ENCODE measurements at regions not wholly inside any gene's neighbourhood (a gene's known extent, or its start where the extent isn't known, plus 50 kb on each side); places are given as distances from the start of the nearest gene placed in this dataset.

DNA sequence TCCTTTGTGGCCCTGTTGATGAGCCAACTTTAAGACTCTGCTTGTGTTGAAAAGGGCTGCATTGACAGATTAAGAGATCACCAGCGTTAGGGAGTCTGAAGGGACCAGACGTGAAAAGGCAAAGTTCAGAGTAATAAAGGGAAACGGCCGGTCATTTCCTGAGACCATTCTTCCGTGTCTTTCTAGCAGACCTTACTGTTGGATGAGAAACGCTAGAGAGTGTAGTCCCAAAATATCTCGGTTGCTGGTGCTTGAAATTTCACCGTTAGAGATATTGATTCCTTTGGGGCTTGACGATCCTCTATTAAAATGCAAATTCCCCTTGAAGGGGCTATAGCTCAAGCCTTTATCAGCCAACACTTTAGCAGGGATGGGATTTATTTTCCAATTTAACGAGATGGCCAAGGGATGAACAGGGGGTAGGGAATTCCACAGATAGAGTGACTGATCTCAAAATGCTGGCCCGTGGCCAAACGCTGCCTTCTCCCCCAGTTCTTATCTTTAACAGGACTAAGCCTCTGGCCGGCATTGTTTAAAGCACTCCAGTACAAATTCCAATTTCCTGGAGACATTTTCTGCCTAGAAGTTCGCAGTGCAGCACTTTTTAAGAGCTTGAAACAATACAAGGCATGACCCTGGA lies 250.4 kb downstream of the TJP1 start (continued):
- TF ChIP-seq ZNF398 (tag by site-specific recombination; IDR thresholded peaks at IDR 0.05) (0 out of 2 replicates have a peak, but pooled peaks have one; percentile 24), BCL6B (tag by site-specific recombination; IDR thresholded peaks at IDR 0.05) (0 out of 2 replicates have a peak, but pooled peaks have one; percentile 17), ZNF335 (tag by site-specific recombination; conservative IDR thresholded peaks at IDR 0.05) (peak; percentile 65), ZBTB48 (tag by site-specific recombination; IDR thresholded peaks at IDR 0.05) (peak; percentile 81), ZNF174 (tag by site-specific recombination; IDR thresholded peaks at IDR 0.05) (no peak), HIC1 (tag by site-specific recombination; IDR thresholded peaks at IDR 0.05) (no peak), ZNF624 (tag by site-specific recombination; IDR thresholded peaks at IDR 0.05) (no peak), ZNF530 (tag by site-specific recombination; IDR thresholded peaks at IDR 0.05; ENCODE audit: low read depth) (no peak), FEZF1 (tag by site-specific recombination; IDR thresholded peaks at IDR 0.05) (peak; percentile 75)

DNA sequence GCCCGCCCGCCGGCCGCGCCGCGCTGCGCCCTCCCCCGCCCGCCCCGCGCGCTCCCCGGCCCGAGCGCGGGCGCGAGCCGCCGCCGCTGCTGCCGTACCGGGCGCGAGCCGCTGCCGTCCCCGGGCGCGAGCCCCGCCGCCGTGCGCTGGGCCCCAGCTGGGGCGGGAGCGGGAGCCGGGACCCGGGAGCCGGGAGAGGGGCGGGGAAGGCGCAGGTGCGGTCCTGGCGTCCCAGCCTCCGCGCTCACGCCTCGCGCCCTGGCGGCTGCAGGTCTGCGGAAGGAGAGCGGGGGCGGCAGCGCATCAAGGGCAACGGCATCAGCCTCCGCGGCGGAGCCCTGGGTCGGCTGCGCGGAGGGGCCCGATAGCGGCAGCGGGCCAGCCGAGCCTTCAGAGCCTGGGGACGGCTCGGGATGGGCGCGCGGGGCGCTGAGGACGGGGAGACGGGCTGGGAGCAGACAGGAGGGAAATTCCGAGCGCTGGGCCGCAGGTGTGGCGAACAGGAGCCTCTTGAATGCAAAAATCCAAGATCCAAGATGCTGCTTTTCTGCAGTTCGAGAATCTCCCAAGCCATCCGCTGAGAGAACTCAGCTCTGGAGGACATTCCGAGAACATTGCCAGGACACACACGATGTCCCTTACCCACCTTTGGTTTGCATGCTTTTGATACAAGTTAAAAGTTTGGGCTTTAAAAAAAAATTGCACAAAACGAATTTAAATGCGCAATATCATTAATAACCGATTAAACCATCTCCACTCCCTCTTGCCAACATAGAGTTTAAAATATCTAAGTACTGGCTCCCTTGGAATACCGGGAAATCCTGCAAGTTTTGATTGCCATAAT lies 251.1 kb downstream of the TJP1 start:
- CTCF ChIA-PET, result no interaction called here
- Histone ChIP-seq H3K4me1 (ENCODE audit: control insufficient read depth, insufficient read depth, low read length) (peaks cover 16% of the 10 kb centered on the region), H3K4me3 (ENCODE audit: low read depth, low read length) (peak overlapping the region; percentile 51), H3K27ac (ENCODE audit: extremely low read depth, low read depth, low read length) (peak overlapping the region; percentile 54; the same call in 1 of the 2 replicates), H3K36me3 (ENCODE audit: control insufficient read depth in 2 of 2, insufficient read depth in 1 of 2, low read length in 2 of 2) (no peaks in the 10 kb centered on the region), H3K9me3 (ENCODE audit: control insufficient read depth, insufficient read depth, low read depth, low read length) (no peaks in the 10 kb centered on the region)
- POLR2A ChIA-PET, result interaction anchor here (0.7 kb wide), 1 partner anchor 87 kb away, joined by 3 read pairs; no protein-coding TSS in a partner anchor
- no peak for TF ChIP-seq ZNF302 (tag by site-specific recombination; IDR thresholded peaks at IDR 0.05; ENCODE audit: low read depth)
- no peak for TF ChIP-seq ZNF324 (tag by site-specific recombination; IDR thresholded peaks at IDR 0.05)
- TF ChIP-seq SP2 (tag by site-specific recombination; IDR thresholded peaks at IDR 0.05), result peak; percentile 25; the same call in 1 of the 2 replicates
- TF ChIP-seq ZNF660 (tag by site-specific recombination; IDR thresholded peaks at IDR 0.05), result 0 out of 2 replicates have a peak, but pooled peaks have one; percentile 13
- peak; percentile 94 for TF ChIP-seq ZBTB8A (tag by site-specific recombination; IDR thresholded peaks at IDR 0.05)
- peak; percentile 93 for TF ChIP-seq ZBTB20 (tag by site-specific recombination; IDR thresholded peaks at IDR 0.05)
- TF ChIP-seq, protein P1, sequence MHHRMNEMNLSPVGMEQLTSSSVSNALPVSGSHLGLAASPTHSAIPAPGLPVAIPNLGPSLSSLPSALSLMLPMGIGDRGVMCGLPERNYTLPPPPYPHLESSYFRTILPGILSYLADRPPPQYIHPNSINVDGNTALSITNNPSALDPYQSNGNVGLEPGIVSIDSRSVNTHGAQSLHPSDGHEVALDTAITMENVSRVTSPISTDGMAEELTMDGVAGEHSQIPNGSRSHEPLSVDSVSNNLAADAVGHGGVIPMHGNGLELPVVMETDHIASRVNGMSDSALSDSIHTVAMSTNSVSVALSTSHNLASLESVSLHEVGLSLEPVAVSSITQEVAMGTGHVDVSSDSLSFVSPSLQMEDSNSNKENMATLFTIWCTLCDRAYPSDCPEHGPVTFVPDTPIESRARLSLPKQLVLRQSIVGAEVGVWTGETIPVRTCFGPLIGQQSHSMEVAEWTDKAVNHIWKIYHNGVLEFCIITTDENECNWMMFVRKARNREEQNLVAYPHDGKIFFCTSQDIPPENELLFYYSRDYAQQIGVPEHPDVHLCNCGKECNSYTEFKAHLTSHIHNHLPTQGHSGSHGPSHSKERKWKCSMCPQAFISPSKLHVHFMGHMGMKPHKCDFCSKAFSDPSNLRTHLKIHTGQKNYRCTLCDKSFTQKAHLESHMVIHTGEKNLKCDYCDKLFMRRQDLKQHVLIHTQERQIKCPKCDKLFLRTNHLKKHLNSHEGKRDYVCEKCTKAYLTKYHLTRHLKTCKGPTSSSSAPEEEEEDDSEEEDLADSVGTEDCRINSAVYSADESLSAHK (tag by site-specific recombination; IDR thresholded peaks at IDR 0.05), result no peak
- TF ChIP-seq PATZ1 (tag by site-specific recombination; IDR thresholded peaks at IDR 0.05), result 0 out of 2 replicates have a peak, but pooled peaks have one; percentile 29
- TF ChIP-seq ZNF398 (tag by site-specific recombination; IDR thresholded peaks at IDR 0.05), result peak; percentile 48; the same call in 1 of the 2 replicates
- TF ChIP-seq HOXA7 (CRISPR knock-in tag; IDR thresholded peaks at IDR 0.05; ENCODE audit: borderline replicate concordance), result no peak
- TF ChIP-seq, protein P2, sequence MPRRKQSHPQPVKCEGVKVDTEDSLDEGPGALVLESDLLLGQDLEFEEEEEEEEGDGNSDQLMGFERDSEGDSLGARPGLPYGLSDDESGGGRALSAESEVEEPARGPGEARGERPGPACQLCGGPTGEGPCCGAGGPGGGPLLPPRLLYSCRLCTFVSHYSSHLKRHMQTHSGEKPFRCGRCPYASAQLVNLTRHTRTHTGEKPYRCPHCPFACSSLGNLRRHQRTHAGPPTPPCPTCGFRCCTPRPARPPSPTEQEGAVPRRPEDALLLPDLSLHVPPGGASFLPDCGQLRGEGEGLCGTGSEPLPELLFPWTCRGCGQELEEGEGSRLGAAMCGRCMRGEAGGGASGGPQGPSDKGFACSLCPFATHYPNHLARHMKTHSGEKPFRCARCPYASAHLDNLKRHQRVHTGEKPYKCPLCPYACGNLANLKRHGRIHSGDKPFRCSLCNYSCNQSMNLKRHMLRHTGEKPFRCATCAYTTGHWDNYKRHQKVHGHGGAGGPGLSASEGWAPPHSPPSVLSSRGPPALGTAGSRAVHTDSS (tag by site-specific recombination; IDR thresholded peaks at IDR 0.05), result no peak
- peak; percentile 81 for TF ChIP-seq ZFHX2 (tag by site-specific recombination; conservative IDR thresholded peaks at IDR 0.05)
